ENCODE measurements at regions not wholly inside any gene's neighbourhood (a gene's known extent, or its start where the extent isn't known, plus 50 kb on each side); places are given as distances from the start of the nearest gene placed in this dataset.

- no peak overlapping the region for H3K4me3 ChIP-seq (ENCODE audit: low read length)
- TF ChIP-seq, protein P1, sequence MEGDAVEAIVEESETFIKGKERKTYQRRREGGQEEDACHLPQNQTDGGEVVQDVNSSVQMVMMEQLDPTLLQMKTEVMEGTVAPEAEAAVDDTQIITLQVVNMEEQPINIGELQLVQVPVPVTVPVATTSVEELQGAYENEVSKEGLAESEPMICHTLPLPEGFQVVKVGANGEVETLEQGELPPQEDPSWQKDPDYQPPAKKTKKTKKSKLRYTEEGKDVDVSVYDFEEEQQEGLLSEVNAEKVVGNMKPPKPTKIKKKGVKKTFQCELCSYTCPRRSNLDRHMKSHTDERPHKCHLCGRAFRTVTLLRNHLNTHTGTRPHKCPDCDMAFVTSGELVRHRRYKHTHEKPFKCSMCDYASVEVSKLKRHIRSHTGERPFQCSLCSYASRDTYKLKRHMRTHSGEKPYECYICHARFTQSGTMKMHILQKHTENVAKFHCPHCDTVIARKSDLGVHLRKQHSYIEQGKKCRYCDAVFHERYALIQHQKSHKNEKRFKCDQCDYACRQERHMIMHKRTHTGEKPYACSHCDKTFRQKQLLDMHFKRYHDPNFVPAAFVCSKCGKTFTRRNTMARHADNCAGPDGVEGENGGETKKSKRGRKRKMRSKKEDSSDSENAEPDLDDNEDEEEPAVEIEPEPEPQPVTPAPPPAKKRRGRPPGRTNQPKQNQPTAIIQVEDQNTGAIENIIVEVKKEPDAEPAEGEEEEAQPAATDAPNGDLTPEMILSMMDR (IDR thresholded peaks at IDR 0.05; ENCODE audit: insufficient read depth, low read depth, low read length, missing control alignments), result no peak
- DNase-seq (ENCODE audit: low read depth), result no peak
Observed at GRCh38 chr19:31592456-31592855, 243.2 kb upstream of the TSHZ3 start.

- DNase-seq (ENCODE audit: low read depth), result no peak
- TF ChIP-seq, protein P1 (IDR thresholded peaks at IDR 0.05; ENCODE audit: insufficient read depth, low read depth, low read length, missing control alignments), result no peak
- H3K4me3 ChIP-seq (ENCODE audit: low read length), result no peak overlapping the region
Observed at GRCh38 chr19:31594701-31595100, 245.5 kb upstream of the TSHZ3 start.

- no peak for DNase-seq (ENCODE audit: low read depth)
- TF ChIP-seq, protein P1 (IDR thresholded peaks at IDR 0.05; ENCODE audit: insufficient read depth, low read depth, low read length, missing control alignments), result no peak
- H3K4me3 ChIP-seq (ENCODE audit: low read length), result no peak overlapping the region
Observed at GRCh38 chr19:31595521-31595920, 246.3 kb upstream of the TSHZ3 start.

DNA sequence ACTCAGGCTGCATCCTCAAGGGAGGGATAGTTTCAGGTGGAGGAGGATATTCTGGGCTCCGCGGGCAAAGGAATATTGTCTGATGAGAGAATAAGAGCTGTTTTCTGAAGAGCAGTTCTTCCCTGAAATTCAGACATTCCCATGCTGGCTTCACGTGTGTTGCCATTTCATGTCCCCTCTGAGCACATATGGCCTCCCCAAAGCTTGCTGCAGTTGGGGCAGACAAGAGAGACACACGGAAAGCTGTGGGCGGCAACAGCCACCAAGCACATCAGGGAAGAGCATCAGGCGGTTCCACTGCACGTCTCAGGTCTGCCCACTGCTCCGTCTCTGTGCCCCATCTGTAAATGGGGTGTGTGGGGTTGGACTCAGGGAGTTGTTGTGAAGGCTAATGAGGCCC, 247.5 kb upstream of the TSHZ3 start:
- H3K4me3 ChIP-seq (ENCODE audit: low read length), result no peak overlapping the region
- TF ChIP-seq, protein P1 (IDR thresholded peaks at IDR 0.05; ENCODE audit: insufficient read depth, low read depth, low read length, missing control alignments), result no peak
- DNase-seq (ENCODE audit: low read depth), result no peak

- no peak overlapping the region for H3K4me3 ChIP-seq (ENCODE audit: low read length)
- TF ChIP-seq, protein P1 (IDR thresholded peaks at IDR 0.05; ENCODE audit: insufficient read depth, low read depth, low read length, missing control alignments), result no peak
- DNase-seq (ENCODE audit: low read depth), result no peak
Observed at GRCh38 chr19:31597616-31598015, 248.4 kb upstream of the TSHZ3 start.

DNA sequence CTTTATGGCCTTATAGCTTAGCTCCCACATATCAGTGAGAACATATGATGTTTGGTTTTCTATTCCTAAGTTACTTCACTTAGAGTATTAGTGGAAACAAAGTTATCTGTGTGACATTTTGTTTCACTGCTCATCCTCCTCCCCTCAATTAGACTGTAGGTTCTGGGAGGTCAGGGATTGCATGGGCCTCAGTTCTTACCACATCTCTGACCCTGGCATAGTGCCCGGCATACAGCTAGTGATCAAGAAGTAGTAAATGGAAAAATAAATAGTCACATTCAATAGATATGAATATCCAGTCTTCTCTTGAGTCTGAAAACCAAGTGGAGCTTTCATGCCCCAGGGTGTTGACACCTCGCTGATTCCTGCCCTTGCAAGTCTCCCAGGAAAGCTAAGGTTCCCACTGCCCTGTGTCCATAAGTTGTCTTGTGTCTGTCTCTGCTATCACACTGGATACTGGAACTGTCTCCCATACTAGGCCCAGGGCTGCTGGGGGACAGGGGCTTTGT, 249.5 kb upstream of the TSHZ3 start:
- no peak overlapping the region for H3K4me3 ChIP-seq (ENCODE audit: low read length)
- no peak for DNase-seq (ENCODE audit: low read depth)
- TF ChIP-seq, protein P1 (IDR thresholded peaks at IDR 0.05; ENCODE audit: insufficient read depth, low read depth, low read length, missing control alignments), result no peak

GRCh38 chr19:31600731-31601295, 251.6 kb upstream of the TSHZ3 start:
- TF ChIP-seq, protein P1 (IDR thresholded peaks at IDR 0.05; ENCODE audit: insufficient read depth, low read depth, low read length, missing control alignments), result no peak
- DNase-seq (ENCODE audit: low read depth), result no peak
- H3K4me3 ChIP-seq (ENCODE audit: low read length), result no peak overlapping the region

Data from epithelial cell of esophagus (primary cell).